MCF 10A (cell line): ENCODE measurements at regions not wholly inside any gene's neighbourhood (a gene's known extent, or its start where the extent isn't known, plus 50 kb on each side); places are given as distances from the start of the nearest gene placed in this dataset.

ENCODE experiments used
- BruUV-seq: library from RNA; stranded (reverse); fragments of 400-500 nt; replicated peaks from 2 replicates; lab custom pipeline; 2021; lab: Mats Ljungman, UMichigan
- CTCF ChIA-PET: fragments of 300-600 bp; sonication (Branson Sonifier 250); formaldehyde crosslinking; extraction: SDS; loops from one replicate; lab custom pipeline; 2021; ENCODE audit warnings: antibody characterized with exemption, inconsistent platforms; lab: Yijun Ruan, JAX
- POLR2A ChIA-PET: fragments of 300-600, 350-650 bp; sonication (Branson Sonifier 250); formaldehyde crosslinking; extraction: SDS; loops from one replicate; lab custom pipeline; 2020; ENCODE audit warnings: antibody characterized with exemption, inconsistent platforms; lab: Yijun Ruan, JAX
- DNase-seq: peaks from one replicate; pipeline ENCODE4 v3.0.0-alpha.2; 2018; ENCODE audit not compliant: unreplicated experiment
- H3K27ac Mint-ChIP-seq: one replicate; pipeline ENCODE4 v1.8.0; 2022; ENCODE audit warnings: mild to moderate bottlenecking, low read depth, mixed read lengths; ENCODE audit not compliant: unreplicated experiment
- H3K27me3 Mint-ChIP-seq: one replicate; pipeline ENCODE4 v1.8.0; 2022; ENCODE audit warnings: mixed read lengths; ENCODE audit not compliant: insufficient read depth, unreplicated experiment
- H3K36me3 Mint-ChIP-seq: one replicate; pipeline ENCODE4 v1.8.0; 2022; ENCODE audit warnings: mild to moderate bottlenecking, moderate library complexity, mixed read lengths; ENCODE audit not compliant: insufficient read depth, unreplicated experiment
- H3K4me1 Mint-ChIP-seq: one replicate; pipeline ENCODE4 v1.8.0; 2022; ENCODE audit warnings: mixed read lengths; ENCODE audit not compliant: insufficient read depth, unreplicated experiment
- H3K4me3 Mint-ChIP-seq: one replicate; pipeline ENCODE4 v1.8.0; 2022; ENCODE audit warnings: mild to moderate bottlenecking, moderate library complexity, mixed read lengths; ENCODE audit not compliant: unreplicated experiment
- H3K9me3 Mint-ChIP-seq: one replicate; pipeline ENCODE4 v1.8.0; 2022; ENCODE audit warnings: mixed read lengths; ENCODE audit not compliant: unreplicated experiment
- intact Hi-C: fragments of 100-400 bp; cut with micrococcal nuclease; formaldehyde crosslinking; loops from 2 replicates; pipeline ENCODE4 v1.14.1; 2022
- TF ChIP-seq, protein P1 (sequence below): fragments of 200-600 bp; IDR thresholded peaks from one replicate; pipeline ENCODE4 v1.8.0; 2022; ENCODE audit warnings: antibody characterized with exemption, mild to moderate bottlenecking; ENCODE audit not compliant: unreplicated experiment

DNA sequence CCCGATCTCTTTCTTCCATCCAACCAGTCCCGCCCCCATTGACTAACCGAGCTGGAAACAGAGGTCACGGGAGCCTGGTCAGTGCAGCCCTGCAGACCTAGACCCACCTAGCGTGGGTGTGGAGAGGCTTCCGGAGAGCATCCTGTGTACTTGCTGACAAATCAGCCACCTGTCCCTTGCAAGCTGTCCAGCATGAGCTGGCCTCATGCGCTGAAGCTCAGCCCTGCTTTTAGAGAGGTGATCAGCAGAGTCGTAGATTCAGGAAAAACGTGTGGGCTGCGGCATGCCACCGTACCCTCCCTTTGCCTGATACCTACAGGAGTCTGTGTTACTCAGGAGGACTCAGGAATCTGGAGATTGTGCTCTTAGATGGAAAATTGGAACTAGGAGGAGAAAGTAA, 80.3 kb upstream of the UQCRFS1 start:
- TF ChIP-seq, protein P1, sequence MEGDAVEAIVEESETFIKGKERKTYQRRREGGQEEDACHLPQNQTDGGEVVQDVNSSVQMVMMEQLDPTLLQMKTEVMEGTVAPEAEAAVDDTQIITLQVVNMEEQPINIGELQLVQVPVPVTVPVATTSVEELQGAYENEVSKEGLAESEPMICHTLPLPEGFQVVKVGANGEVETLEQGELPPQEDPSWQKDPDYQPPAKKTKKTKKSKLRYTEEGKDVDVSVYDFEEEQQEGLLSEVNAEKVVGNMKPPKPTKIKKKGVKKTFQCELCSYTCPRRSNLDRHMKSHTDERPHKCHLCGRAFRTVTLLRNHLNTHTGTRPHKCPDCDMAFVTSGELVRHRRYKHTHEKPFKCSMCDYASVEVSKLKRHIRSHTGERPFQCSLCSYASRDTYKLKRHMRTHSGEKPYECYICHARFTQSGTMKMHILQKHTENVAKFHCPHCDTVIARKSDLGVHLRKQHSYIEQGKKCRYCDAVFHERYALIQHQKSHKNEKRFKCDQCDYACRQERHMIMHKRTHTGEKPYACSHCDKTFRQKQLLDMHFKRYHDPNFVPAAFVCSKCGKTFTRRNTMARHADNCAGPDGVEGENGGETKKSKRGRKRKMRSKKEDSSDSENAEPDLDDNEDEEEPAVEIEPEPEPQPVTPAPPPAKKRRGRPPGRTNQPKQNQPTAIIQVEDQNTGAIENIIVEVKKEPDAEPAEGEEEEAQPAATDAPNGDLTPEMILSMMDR: no peak
- H3K4me1 Mint-ChIP-seq: no peaks in the 10 kb centered on the region
- CTCF ChIA-PET: interaction anchor here (0.6 kb wide), 1 partner anchor 256 kb away, joined by 5 read pairs; no protein-coding TSS in a partner anchor
- no TSS peak for BruUV-seq
- POLR2A ChIA-PET: no interaction called here
- no peak overlapping the region for H3K27ac Mint-ChIP-seq
- peaks cover 54% of the 10 kb centered on the region for H3K9me3 Mint-ChIP-seq
- H3K4me3 Mint-ChIP-seq: no peak overlapping the region
- no peaks in the 10 kb centered on the region for H3K27me3 Mint-ChIP-seq
- DNase-seq: no peak
- intact Hi-C loops: no loop called here
- no peaks in the 10 kb centered on the region for H3K36me3 Mint-ChIP-seq

DNA sequence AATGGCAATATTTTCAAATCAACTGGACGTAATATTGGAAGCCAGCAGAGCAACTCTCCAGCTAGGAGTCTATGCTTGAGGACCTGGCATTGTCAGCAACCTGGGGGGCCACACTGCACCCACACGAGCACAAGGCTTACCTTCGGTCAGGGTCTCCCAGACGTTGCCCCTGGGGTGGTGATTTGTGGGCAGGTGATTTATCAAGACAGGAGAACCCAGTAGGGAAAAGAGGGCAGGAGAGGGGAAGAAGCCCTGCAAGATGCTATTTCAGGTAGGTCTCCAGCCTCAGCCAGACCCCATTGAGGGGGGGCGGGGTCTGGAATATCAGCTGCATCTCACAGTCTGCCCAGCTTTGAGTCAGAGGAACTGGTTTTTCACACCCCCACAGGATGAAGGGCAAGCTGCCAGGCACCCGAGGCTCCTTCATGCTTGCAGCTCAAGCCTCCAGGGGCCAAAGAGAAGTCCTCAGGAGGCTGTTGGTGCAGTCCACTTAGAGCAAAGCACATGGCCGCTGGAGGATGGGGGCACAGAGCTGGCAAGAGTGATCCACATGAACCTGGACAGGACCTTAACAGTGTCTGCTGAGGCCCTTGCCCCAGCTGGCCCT, 80.9 kb upstream of the UQCRFS1 start:
- BruUV-seq: no TSS peak
- Mint-ChIP-seq H3K36me3 (no peaks in the 10 kb centered on the region), H3K27ac (no peak overlapping the region), H3K4me1 (no peaks in the 10 kb centered on the region), H3K9me3 (peaks cover 52% of the 10 kb centered on the region), H3K4me3 (no peak overlapping the region), H3K27me3 (no peaks in the 10 kb centered on the region)
- ChIA-PET CTCF (interaction anchor here (0.6 kb wide), 1 partner anchor 257 kb away, joined by 5 read pairs; no protein-coding TSS in a partner anchor), POLR2A (no interaction called here)
- TF ChIP-seq, protein P1: no peak
- intact Hi-C loops: no loop called here
- DNase-seq: no peak

DNA sequence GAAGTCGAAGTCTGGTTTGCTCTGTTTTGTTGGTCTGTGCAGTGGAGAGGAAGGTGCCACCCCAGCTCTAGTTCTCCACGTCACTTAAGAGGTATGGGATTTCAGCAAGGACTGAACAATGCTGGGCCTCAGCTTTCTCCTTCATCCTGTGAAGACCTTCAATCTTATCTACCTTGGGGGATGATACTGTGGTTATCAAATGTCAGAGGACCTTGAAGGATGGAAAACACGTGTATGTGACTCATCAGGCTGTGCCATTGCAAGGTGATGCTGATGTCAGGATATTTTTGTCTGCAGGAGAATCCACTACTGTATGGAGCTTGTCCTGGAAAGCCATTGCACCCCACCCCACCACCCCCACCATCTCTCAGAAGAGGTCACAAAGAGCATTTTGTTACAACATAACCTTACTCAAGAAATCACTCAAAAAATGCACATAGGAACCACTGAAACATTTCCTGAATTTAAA, 81.4 kb upstream of the UQCRFS1 start:
- intact Hi-C loops: no loop called here
- no peak for DNase-seq
- H3K4me3 Mint-ChIP-seq: no peak overlapping the region
- no TSS peak for BruUV-seq
- H3K36me3 Mint-ChIP-seq: no peaks in the 10 kb centered on the region
- POLR2A ChIA-PET: no interaction called here
- TF ChIP-seq, protein P1: no peak
- no peaks in the 10 kb centered on the region for H3K4me1 Mint-ChIP-seq
- peaks cover 50% of the 10 kb centered on the region for H3K9me3 Mint-ChIP-seq
- H3K27me3 Mint-ChIP-seq: no peaks in the 10 kb centered on the region
- H3K27ac Mint-ChIP-seq: no peak overlapping the region
- CTCF ChIA-PET: no interaction called here

DNA sequence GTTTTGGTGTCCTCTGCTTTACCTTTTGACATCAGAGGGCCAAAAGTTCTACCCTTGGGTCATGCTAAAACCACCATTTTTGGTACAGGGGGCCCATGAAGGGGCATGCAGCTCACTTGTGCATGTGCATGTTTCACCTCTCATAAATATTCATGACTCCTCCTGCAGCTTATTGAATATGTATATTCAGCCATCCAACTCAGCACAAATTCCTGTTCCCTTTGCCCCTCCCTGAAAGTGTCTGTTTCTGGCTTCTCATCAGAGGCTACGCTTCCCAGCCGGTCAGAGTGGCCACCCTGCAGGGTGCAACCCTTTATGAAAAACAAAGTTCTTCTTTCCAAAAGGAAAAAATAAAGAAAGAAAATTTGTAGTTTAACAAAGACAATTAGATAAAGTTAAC, 82.3 kb upstream of the UQCRFS1 start:
- no peak overlapping the region for H3K4me3 Mint-ChIP-seq
- BruUV-seq: no TSS peak
- TF ChIP-seq, protein P1: no peak
- ChIA-PET CTCF (no interaction called here), POLR2A (no interaction called here)
- H3K4me1 Mint-ChIP-seq: no peaks in the 10 kb centered on the region
- H3K27me3 Mint-ChIP-seq: no peaks in the 10 kb centered on the region
- intact Hi-C loops: no loop called here
- peaks cover 44% of the 10 kb centered on the region for H3K9me3 Mint-ChIP-seq
- H3K27ac Mint-ChIP-seq: no peak overlapping the region
- DNase-seq: no peak
- H3K36me3 Mint-ChIP-seq: no peaks in the 10 kb centered on the region
